GM18519 (cell line): ENCODE measurements at regions not wholly inside any gene's neighbourhood (a gene's known extent, or its start where the extent isn't known, plus 50 kb on each side); places are given as distances from the start of the nearest gene placed in this dataset.

Experiments
- ATAC-seq: cut with Tn5 transposase; IDR thresholded peaks from one replicate; pipeline ENCODE4 v1.9.1; 2021; ENCODE audit warnings: mild to moderate bottlenecking, moderate library complexity; ENCODE audit not compliant: unreplicated experiment, low FRiP score

DNA sequence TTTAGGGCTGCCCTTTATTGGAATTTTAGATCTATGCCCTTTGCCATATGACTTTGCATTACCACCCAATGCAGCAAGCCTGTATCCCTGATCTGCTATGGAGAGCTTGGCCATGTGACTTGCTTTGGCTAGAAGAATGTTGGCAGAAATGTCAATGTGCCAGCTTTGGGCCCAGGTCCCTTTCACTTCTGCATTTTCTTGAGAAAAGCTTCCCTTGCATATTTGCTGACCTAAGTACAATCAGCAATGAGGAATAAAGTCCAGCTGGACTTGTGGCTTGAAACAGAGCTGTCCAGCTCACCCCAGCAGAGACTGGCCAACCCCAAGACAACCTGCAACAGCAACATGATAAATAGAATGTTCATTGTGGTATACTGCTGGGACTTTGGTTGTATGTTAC, 135.9 kb downstream of the PAH start:
- ATAC-seq: no peak

DNA sequence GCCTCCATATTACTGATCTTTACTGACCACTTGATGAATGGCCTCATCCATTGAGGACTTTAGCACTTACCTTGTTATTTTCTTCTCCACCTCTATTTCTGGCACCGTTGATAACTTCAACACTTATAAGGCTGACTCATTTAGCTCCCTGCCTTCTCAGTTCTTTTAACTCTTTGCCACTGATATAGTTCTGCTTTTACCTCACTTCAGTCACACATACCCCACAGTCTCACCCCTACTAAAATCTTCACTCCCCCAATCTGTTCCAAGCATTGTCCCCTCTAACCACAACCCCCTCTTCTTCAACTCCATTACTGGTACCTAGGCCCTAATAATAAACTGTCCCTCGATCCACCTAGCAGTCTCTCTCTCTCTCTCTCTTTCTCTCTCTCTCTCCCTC, 141.0 kb downstream of the PAH start:
- peak; percentile 54 for ATAC-seq

DNA sequence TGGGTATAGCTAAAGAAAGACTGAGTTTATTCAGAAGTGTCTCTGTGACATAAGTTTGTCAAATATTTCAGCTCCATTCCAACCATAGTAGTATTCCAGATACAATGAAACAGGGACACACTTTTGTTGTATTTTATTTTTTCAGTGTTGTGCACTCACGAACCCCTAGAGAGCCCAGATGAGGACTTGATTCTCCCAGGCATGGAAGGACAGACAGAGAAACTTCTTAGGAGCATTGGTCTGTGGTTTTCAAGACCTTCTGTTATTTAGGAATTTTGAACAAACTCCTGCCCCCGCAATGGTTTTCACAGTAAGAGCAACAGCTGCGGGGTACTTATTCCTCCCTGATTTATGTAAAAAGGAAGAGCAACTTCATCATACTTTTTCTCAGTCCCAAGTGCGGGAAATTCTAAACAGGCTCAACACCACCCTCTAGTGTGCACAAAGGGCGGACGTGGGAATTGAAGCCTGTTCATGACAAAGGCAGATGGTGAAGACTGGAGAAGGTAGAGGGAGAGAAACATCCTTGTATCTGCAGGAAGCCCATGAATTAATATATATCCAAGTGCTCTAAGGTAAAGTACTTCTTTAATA, 147.6 kb downstream of the PAH start:
- ATAC-seq: peak; percentile 58

DNA sequence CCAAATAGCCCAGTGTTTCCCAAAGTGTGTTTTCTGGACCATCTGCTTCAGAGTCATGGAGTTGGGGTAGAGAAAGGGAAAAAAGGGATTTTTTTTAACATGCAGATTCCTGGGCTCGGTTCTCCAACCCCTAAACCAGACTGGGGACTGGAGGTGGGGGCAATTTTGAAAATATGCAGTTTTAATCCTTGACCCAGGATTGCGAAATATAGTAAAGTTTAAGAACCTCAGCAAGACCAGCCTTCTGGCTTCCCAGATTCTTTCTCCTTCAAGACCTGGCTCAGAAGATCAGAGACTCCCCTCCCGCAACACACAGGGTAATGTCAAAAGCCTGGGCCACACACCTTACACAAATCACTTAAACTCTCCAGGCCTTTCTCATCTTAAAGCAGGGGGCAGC, 150.1 kb downstream of the PAH start:
- ATAC-seq: no peak

DNA sequence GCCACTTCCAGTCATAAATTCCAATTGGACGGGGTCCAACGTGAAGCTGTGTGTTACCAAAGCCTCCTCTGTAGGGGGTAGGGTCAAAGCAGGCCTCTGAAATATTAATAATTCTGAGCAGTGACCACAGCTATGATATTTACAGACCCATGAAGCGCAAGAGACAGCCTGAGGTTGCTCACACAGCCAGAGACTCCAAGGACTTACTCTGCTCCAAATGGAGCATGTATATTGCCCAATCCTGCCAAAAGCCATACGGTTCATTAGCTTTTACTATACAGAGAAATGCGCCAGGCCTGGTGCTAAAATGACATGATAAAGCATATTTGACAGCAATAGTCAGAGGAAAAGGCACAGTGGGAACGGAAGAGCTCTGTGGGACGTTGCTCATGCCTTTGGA, 151.3 kb downstream of the PAH start:
- no peak for ATAC-seq

DNA sequence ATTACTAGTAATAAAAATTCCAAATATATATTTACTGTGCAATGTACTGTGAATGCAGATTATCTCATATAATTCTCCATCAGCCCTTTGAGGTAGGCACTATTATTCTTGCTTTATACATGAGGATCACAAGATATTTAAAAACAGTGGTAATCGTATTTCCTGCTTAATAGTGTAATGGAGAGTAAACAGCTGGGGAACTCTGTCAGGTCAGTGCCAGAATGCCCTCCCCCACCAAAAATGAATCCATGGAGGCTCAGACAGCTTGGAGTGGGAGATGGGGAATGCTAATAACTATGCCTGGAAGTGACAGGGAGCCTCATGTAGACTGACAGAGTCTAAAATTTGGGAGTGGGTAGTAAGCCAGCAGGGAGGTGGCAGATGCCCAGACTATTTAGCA, 153.6 kb downstream of the PAH start:
- ATAC-seq: no peak

DNA sequence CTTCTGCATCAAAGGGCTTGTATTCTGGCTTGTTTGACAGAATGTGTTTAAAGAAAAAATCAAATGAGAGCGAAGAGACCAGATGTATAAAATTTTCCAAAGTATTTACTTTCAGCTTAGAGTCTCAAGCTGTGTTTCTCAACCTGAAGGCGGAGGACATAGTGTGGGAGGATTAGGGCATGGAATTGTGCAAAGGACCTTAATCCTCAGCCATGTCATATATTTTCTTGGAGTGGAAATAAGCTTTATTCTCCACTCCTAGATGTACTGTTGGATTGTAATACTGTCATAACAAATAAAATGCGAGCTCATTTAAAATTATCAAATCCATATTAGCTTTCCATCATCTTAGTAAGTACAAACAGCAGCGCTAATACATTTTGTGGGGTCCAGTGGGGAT, 154.0 kb downstream of the PAH start:
- ATAC-seq: no peak

DNA sequence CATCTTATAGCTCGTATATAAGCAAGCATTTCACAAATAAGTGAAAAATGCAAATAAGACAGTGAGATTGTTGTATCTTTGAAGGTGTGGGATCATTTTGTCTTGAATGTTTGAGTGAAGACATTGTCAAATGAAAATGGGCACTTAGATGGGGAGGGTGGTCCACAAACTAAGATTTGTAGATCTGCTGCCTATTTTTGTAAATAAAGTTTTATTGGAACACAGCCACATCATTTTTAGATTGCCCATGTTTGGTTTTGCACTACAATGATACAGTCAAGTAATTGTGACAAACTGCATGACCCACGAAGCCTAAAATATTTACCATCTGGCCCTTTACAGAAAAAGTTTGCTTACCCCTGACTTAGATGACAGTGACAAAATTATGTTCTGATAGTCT, 156.7 kb downstream of the PAH start:
- no peak for ATAC-seq

DNA sequence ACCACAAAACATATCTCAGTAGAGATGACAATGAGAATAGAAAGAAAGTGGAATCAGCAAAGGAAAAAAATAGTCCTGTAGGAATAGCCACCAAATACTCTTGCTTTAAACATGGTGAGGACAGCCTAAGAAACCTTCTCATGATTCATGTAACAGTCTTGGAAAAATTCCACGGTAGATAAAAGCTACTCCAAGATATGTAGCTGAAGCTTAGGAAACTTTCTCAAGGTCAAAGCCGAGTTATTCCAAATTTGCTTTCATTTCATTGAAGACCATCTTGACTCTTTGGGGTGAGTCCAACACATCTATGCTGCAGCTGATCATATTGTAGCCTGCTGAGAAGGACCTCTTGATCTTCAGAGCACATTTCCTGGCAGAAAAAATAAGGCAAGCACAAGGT, 157.6 kb downstream of the PAH start:
- no peak for ATAC-seq

DNA sequence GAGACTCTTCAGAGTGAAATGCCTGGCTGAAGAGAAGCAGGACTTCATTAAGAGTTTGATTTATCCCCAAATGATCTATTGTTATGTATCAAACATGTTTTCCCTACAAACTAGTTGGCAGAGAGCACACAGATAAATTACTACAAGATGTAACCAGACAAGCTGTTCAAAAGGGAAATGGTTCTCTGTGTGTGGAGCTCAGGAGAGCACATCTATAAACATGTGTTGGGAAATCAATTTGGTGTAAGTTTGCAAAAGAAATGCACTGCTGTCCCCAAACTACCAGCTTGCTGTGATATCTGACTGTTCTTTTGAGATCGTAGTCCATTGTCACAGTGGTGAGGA, 159.2 kb downstream of the PAH start:
- no peak for ATAC-seq

DNA sequence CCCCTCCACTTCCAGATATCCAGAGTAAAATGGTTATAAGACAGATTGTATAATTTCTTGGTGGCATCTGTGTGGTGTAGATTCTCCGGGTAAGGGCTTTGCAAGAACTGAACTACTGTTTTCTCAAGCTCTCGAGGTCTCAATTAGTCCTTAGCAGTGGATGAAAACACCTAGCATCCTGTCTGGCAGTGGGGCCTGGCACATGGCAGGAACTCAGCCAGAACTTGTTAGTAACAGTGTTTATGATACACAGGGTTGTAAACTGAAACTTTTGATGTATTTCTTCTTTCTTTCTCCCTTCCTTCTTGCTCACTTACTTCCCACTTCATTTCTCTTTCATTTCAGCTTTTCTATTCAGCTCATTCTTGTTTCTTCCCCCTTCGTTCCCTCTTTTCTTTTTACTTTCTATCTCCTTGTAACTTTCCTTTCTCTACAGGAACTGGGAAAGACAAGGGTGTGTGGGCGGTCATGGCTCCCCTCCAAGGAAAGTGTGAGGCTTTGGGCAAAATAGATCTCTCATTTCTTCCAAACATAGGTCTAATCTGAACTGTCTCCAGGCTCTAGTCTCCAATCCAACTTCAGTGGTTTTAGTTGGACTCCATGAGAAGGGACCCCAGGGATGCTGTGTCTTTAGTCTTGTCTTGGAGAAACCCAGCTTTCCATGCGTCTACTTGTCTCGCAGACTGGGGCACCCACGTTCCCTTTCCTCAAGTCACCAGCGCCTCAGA, 159.7 kb downstream of the PAH start:
- no peak for ATAC-seq

DNA sequence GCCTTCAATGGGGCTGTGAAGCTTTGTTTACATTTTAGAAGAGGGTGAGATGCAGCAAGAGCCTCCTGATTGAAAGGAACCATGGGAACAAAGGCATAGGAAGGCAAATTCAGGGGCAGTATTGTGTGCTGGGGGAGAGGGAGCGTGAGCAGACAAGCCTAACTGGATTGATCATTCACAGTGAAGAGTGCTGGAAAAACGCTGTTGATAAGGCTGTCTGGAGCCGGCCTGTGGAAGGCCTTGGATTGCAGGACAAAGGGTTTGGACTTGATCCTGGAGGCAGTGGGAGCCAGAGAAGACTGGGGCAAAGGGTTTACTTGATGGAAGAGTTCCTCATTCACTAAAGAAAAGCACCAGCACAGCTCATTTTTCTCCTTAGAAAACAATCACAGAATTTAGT, 160.5 kb downstream of the PAH start:
- ATAC-seq: no peak

DNA sequence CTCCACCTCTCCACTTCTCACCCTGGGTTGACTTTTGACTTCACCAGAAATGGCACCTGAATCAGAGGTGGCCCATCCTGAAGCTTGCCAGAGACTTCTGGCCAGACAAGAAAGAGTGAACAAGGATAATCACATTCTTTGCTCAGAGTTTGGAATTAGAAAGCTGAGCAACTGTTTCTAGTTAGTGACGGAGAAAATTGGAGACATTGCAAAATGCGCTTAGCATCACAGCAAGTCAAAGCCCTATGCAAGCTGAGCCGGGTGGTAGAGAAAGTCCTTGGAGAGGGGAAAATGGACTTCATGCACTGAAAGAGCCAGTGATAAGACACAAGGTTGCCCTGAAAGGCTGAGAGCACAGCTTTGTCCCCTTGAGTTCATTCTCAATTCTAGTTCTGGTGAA, 161.8 kb downstream of the PAH start:
- ATAC-seq: no peak

DNA sequence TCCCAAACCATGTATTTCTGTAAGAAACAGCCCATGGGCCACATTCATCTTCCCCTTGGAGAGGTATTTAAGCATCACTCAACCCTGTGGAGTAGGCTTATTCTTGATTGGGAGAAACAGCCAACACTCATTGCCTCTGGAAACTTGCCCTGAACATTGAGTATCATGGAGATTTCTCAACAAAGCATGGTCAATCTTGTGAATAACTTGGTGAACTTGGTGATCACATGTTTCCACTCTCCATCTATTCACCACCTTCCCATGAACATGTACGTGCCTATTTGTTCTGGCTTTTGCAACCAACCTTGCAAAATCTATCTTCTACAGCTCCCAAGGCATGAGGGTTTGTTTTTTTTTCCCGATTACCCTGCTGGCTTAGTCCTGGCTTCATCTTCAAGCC, 163.2 kb downstream of the PAH start:
- no peak for ATAC-seq

DNA sequence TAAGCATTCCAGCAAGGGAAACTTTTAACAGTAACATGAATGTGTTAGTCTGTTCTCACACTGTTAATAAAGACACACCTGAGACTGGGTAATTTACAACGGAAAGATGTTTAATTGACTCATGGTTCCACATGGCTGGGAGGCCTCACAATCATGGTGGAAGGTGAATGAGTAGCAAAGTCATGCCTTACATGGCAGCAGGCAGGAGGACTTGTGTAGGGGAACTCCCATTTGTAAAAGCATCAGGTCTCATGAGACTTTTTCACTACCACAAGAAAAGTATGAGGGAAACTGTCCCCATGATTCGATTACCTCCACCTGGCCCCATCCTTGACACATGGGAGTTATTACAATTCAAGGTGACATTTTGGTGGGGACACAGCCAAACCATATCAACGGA, 168.3 kb downstream of the PAH start:
- no peak for ATAC-seq

DNA sequence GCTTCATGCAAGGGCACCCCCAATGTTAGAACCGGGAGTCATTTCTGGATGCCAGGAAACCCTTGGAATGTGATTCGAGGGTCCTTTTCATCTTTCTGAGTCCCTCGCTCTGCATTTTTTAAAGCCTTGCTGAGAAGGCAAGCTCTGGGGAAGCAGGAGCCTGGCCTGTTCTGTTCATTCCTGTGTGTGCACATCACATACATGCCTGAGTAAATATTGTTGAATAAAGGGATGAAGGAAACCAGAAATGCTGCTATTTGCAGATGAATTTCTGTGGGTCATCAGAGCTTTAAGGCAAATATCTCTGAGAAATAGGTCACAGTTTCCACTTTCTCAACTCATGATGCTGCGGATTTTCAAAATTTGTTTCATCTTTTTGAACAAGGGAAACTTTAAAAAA, 170.1 kb downstream of the PAH start:
- ATAC-seq: no peak

DNA sequence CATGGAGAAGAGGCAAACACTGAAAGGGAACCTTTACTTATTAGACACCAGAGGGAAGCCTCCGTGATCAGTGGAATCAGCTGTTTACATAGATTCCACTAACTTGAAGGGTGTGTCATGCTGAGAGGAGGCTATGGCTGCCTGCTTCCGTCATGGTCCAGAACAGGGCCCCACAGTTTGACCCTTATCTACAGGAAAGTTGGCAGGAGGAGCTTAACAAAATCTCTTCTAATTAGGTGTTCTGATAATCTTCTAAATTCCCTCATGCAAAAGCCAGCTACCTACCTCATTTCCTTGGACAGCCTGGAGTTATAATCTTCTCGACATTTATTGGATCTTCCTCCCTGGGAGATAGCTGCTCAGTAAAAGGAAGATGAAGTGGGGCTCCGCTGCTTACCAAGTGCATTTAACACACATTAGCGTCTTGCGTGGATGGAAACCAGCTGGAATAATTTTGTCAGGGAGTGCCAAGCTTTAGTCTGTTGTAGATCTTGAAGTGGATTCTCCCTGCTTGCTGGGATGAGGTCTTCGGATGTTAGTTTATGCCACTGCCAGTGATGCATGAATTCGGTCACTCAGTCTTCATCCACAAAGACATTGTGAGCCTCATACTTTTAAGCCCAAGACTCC, 171.0 kb downstream of the PAH start:
- ATAC-seq: no peak

DNA sequence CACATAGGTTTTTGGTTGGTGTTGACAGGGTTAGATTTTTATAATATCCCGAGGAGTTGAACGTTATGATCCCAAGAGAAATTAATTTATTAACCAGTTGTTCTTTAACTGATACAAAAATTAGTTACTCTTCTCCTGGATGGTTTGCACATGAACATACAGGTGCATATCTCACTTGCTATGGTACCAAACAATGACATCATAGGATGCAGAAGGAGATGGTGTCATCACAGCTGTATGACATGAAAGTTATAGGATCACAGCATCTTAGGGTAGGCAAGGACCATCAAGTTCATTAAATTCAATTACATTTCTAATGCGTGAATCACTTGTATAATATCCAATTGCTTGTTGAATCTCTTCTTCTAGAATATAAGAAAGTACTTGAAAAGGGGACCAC, 175.8 kb downstream of the PAH start:
- ATAC-seq: no peak

DNA sequence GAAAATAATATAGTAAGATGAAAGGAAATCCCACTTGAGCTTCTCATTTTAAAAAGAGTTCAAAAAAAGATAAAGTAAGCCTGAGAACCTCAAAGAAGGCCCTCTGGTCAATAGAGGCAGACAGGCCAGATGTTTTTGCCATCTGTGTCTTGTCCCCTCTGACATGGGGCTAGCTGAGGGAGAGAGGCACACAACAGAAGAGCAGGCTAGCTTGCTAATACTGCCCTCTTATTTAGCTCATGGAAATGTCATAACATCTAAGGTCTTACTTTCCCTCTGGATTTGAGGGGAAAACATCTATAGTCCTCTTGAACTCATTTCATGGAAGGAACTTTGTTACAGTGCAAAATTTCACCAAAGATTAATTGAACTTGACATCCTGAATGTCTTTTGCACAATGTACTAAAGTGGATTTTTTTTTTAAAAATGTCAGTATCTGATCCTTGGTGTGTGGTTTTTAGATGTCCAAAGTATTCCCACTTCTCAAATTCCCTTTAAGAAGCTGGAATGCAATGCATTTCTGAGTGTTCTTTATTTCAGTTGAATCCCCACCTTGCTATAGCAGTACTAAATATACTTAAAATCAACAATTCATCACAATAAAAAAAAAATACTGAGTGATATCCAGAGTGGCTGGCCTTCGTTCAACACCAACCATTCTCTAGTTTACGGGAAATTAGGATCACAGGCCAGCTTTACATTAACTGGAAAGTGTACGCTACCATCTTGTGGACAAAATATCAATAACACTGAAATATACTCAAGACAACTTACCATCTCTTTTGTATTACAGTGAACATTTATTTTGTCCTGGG, 176.7 kb downstream of the PAH start:
- no peak for ATAC-seq

DNA sequence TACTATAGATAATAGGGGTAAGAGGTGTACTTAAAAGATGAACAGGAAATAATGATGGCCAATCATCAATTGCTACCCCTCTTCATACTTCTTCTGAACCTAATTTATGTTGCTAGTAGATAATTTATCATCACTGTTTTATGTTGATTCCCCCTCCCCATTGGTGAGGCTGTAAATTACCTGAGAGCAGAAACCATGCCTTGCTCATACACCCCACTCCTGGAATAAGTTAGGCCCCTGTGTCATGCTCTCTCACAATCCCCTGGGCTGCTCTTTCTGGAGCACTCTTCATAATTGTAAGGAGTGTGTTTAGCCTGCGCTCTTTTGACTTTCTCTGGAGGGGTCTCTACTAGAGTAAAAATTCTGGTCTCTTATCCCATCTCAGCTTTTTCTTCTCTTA, 180.7 kb downstream of the PAH start:
- ATAC-seq: no peak

DNA sequence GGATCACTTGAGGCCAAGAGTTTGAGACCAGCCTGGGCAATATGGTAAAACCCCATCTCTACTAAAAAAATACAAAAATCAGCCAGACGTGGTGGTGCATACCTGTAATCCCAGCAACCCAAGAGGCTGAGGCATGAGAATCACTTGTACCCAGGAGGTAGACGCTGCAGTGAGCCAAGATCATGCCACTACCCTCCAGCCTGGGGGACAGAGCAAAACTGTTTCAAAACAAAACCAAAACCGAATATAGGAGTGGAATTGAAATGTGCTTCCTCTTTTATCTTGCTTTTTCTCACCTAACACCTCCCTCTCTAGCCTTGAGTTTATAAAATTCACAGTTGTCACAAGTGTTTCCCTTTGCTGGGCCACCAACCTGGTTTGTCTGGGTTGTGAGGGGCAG, 181.9 kb downstream of the PAH start:
- peak; percentile 68 for ATAC-seq

DNA sequence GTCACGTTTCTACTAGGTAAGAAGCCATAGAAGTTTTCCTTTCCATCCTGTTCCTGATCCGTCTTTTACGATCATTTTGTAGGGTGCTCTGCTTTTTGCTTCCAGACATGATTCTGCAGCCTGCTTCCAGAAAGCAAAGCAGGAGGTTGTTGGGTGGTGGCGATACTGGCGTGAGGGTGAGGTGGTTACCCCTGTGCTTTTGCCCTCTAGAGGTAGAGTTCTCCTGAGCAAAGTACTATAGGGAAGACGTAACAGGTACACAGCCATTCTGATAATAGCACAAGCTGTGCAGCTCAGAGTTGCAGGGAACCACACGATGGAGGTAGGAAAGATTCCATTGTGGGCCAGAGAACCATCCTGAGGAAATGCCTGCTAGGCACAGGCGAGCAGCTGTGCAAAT, 186.0 kb downstream of the PAH start:
- no peak for ATAC-seq
